Mesendoderm (in vitro differentiated cells): ENCODE measurements at regions not wholly inside any gene's neighbourhood (a gene's known extent, or its start where the extent isn't known, plus 50 kb on each side); places are given as distances from the start of the nearest gene placed in this dataset.

ENCODE experiments used
- DNase-seq: peaks from one replicate; pipeline ENCODE4 v3.0.0; 2013
- H2AK5ac ChIP-seq: 2 replicates; pipeline ENCODE4 v1.6.1; 2013; ENCODE audit warnings: low read length, inconsistent platforms
- H2BK120ac ChIP-seq: 2 replicates; pipeline ENCODE4 v1.6.1; 2013; ENCODE audit warnings: low read depth, mild to moderate bottlenecking, low read length, moderate library complexity, mixed read lengths
- H2BK15ac ChIP-seq: replicated peaks from 2 replicates; pipeline ENCODE4 v1.6.1; 2013; ENCODE audit warnings: low read depth, mild to moderate bottlenecking, moderate library complexity
- H2BK5ac ChIP-seq: 2 replicates; pipeline ENCODE4 v1.6.1; 2013; ENCODE audit warnings: low read length, inconsistent platforms
- H3K18ac ChIP-seq: 2 replicates; pipeline ENCODE4 v1.6.1; 2013; ENCODE audit warnings: mild to moderate bottlenecking, low read length, mixed read lengths
- H3K23ac ChIP-seq: one replicate; pipeline ENCODE4 v1.6.1; 2013; ENCODE audit warnings: low read length
- H3K27ac ChIP-seq: 2 replicates; pipeline ENCODE4 v1.5.1; 2013; ENCODE audit warnings: low read depth, mild to moderate bottlenecking, inconsistent platforms, low read length, moderate library complexity
- H3K27me3 ChIP-seq: 2 replicates; pipeline ENCODE4 v1.6.1; 2013; ENCODE audit warnings: low read length, control low read depth, mild to moderate bottlenecking, inconsistent platforms; ENCODE audit not compliant: insufficient read depth, poor library complexity
- H3K36me3 ChIP-seq: 2 replicates; pipeline ENCODE4 v1.6.1; 2013; ENCODE audit warnings: low read length, inconsistent platforms; ENCODE audit not compliant: control insufficient read depth, insufficient read depth
- H3K4ac ChIP-seq: one replicate; pipeline ENCODE4 v1.6.1; 2013; ENCODE audit warnings: low read depth, mild to moderate bottlenecking, low read length, moderate library complexity
- H3K4me1 ChIP-seq: 2 replicates; pipeline ENCODE4 v1.6.1; 2013; ENCODE audit warnings: low read depth, low read length, inconsistent platforms; ENCODE audit not compliant: control insufficient read depth
- H3K4me2 ChIP-seq: 2 replicates; pipeline ENCODE4 v1.6.1; 2013; ENCODE audit warnings: low read length
- H3K4me3 ChIP-seq: 2 replicates; pipeline ENCODE4 v1.5.1; 2013; ENCODE audit warnings: mild to moderate bottlenecking, low read length
- H3K56ac ChIP-seq: one replicate; pipeline ENCODE4 v1.6.1; 2013; ENCODE audit warnings: low read length
- H3K79me1 ChIP-seq: 2 replicates; pipeline ENCODE4 v1.6.1; 2013; ENCODE audit warnings: low read length, inconsistent platforms
- H3K79me2 ChIP-seq: 2 replicates; pipeline ENCODE4 v1.6.1; 2013; ENCODE audit warnings: mild to moderate bottlenecking, low read length; ENCODE audit not compliant: control insufficient read depth, insufficient read depth
- H3K9ac ChIP-seq: 2 replicates; pipeline ENCODE4 v1.6.1; 2013; ENCODE audit warnings: low read length, inconsistent platforms
- H4K5ac ChIP-seq: one replicate; pipeline ENCODE4 v1.6.1; 2013; ENCODE audit warnings: low read length
- H4K8ac ChIP-seq: one replicate; pipeline ENCODE4 v1.6.1; 2013; ENCODE audit warnings: low read depth, mild to moderate bottlenecking, control low read depth, low read length, moderate library complexity
- WGBS: extraction: QIAGEN DNeasy Blood & Tissue Kit; methylation state at CpG from one replicate; pipeline ENCODE4 v1.1.7; 2013; ENCODE audit warnings: low lambda C conversion rate, missing lambda C conversion rate; ENCODE audit not compliant: insufficient coverage; ENCODE audit errors: extremely low coverage; 5-methylcytosine and 5-hydroxymethylcytosine counted together

DNA sequence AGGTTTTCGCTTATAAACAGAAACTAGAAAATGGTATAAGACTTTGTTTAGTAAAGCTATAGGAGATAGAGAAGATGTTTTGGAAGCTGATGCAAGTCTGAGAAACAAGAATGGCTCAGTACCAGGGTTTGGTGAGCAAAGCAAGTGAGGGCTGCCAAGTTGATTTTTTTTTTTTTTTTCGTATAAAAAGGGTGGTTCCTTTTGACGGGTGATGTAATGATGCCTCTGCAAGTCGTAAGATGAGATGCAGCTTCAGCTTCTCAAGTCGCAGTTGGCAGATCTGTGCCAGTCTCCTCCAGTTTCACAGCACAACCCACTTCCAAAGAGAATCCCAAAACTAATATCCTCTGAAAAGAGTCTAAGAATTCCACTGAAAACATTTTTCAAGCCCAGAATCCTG lies 252.8 kb upstream of the CDH4 start:
- Histone ChIP-seq H3K18ac (no peak overlapping the region), H3K4me1 (no peaks in the 10 kb centered on the region), H2AK5ac (no peak overlapping the region), H2BK15ac (no peak overlapping the region), H3K23ac (no peak overlapping the region), H4K5ac (no peak overlapping the region), H3K79me2 (no peaks in the 10 kb centered on the region), H3K27ac (no peak overlapping the region), H3K4ac (no peak overlapping the region), H4K8ac (no peak overlapping the region), H3K36me3 (no peaks in the 10 kb centered on the region), H3K27me3 (no peaks in the 10 kb centered on the region), H2BK120ac (no peak overlapping the region), H3K56ac (no peak overlapping the region), H3K9ac (no peak overlapping the region), H3K79me1 (no peaks in the 10 kb centered on the region), H3K4me3 (no peak overlapping the region), H3K4me2 (no peak overlapping the region), H2BK5ac (no peak overlapping the region)
- no peak for DNase-seq
- no CpG with 5 or more reads among the region's 5 CpGs for WGBS

DNA sequence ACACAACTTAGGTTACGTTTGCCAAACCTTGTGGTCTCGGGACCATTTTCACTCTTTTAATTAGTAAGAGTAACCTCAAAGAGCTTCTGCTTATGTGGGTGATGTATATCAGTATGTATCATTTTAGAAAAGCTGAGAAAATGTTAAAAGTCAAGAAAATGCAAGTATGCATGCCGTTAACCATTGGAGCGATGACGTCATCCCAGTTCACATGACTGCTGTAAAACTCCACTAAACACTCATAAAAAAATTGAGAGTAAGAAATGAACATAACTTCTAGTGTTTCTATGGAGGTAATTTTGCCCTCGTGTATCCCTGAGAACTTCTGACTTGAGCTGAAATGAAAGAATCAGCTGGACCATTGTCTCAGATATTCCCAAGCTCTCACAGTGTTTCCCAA lies 250.0 kb upstream of the CDH4 start:
- H3K4me3 ChIP-seq: no peak overlapping the region
- H3K18ac ChIP-seq: no peak overlapping the region
- no peak for DNase-seq
- H3K27me3 ChIP-seq: no peaks in the 10 kb centered on the region
- no peak overlapping the region for H2BK15ac ChIP-seq
- no peak overlapping the region for H3K23ac ChIP-seq
- H4K5ac ChIP-seq: no peak overlapping the region
- H3K36me3 ChIP-seq: no peaks in the 10 kb centered on the region
- H2BK120ac ChIP-seq: no peak overlapping the region
- H3K4me1 ChIP-seq: no peaks in the 10 kb centered on the region
- H3K79me1 ChIP-seq: no peaks in the 10 kb centered on the region
- H3K4me2 ChIP-seq: no peak overlapping the region
- no peak overlapping the region for H4K8ac ChIP-seq
- H2AK5ac ChIP-seq: no peak overlapping the region
- H3K9ac ChIP-seq: no peak overlapping the region
- no peaks in the 10 kb centered on the region for H3K79me2 ChIP-seq
- no peak overlapping the region for H3K27ac ChIP-seq
- WGBS: no CpG with 5 or more reads among the region's 6 CpGs
- no peak overlapping the region for H3K4ac ChIP-seq
- H3K56ac ChIP-seq: no peak overlapping the region
- H2BK5ac ChIP-seq: no peak overlapping the region

DNA sequence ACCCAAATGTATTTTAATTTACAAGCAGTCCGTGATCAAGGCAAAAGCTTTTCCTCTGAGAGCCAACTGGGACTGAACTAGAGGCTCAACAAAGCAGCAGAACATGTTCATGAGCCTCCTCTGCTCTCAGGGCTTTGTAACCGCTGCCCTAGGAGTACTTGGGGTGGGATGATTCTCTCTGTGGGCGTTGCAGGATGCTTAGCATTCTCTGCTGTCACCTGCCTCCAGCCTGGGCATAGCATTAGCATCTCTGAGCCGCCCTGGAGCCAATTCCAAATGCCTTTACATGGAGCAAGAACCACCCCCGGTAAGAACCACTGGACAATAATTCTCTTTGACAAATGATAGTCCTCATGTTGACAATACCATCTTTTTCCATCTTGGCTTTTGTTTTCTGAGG lies 237.6 kb upstream of the CDH4 start:
- Histone ChIP-seq H3K79me2 (no peaks in the 10 kb centered on the region), H4K5ac (no peak overlapping the region), H3K27ac (no peak overlapping the region), H3K4me2 (no peak overlapping the region), H2BK15ac (no peak overlapping the region), H3K79me1 (no peaks in the 10 kb centered on the region), H3K4me3 (no peak overlapping the region), H3K4me1 (no peaks in the 10 kb centered on the region), H3K23ac (no peak overlapping the region), H3K18ac (no peak overlapping the region), H3K27me3 (no peaks in the 10 kb centered on the region), H3K56ac (no peak overlapping the region), H2BK120ac (no peak overlapping the region), H2BK5ac (no peak overlapping the region), H3K4ac (no peak overlapping the region), H4K8ac (no peak overlapping the region), H3K36me3 (no peaks in the 10 kb centered on the region), H3K9ac (no peak overlapping the region), H2AK5ac (no peak overlapping the region)
- WGBS: no CpG with 5 or more reads among the region's 5 CpGs
- peak; percentile 50 for DNase-seq

DNA sequence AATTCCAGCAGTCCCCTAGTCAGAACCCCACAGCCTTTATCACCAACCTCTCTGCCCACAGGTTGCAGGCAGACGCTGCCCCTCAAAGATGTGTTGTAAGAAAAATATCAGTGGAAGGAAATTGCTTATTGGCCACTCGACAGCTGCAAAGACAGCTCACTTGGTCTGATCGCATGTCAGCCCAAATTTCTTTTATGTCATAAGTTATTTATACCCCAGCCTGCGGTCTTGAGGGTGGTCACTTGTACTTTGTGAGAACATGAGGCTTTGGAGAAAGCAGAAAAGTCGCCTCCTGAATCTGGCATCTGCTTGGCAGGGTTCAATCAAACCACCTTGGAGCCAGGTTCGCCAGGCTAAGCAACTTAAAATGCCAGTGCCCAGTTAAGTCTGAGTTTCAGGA lies 236.5 kb upstream of the CDH4 start:
- no peak overlapping the region for H3K27ac ChIP-seq
- no peaks in the 10 kb centered on the region for H3K4me1 ChIP-seq
- H2BK15ac ChIP-seq: no peak overlapping the region
- H2AK5ac ChIP-seq: no peak overlapping the region
- H3K4ac ChIP-seq: no peak overlapping the region
- no peak overlapping the region for H2BK5ac ChIP-seq
- no CpG with 5 or more reads among the region's 6 CpGs for WGBS
- no peak overlapping the region for H4K5ac ChIP-seq
- H3K18ac ChIP-seq: no peak overlapping the region
- no peak overlapping the region for H2BK120ac ChIP-seq
- H3K79me1 ChIP-seq: no peaks in the 10 kb centered on the region
- H3K4me3 ChIP-seq: no peak overlapping the region
- no peak overlapping the region for H4K8ac ChIP-seq
- no peak overlapping the region for H3K4me2 ChIP-seq
- H3K23ac ChIP-seq: no peak overlapping the region
- DNase-seq: no peak
- H3K27me3 ChIP-seq: no peaks in the 10 kb centered on the region
- no peak overlapping the region for H3K56ac ChIP-seq
- no peaks in the 10 kb centered on the region for H3K36me3 ChIP-seq
- H3K79me2 ChIP-seq: no peaks in the 10 kb centered on the region
- no peak overlapping the region for H3K9ac ChIP-seq

DNA sequence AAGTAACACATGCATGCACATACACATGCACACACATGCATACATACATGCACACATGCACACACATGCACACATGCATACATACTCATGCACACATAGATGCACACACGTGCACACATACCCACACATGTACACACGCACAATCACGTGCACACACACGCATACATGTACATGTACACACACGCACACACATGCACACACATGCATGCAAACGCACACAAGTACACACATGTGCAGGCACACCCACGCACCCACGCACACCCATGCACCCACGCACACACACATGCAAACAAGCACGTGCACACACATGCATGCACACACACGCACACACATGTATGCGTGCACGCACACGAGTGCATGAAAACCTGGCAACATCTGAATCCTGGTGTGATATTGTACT lies 232.7 kb upstream of the CDH4 start:
- no peak overlapping the region for H3K27ac ChIP-seq
- H3K4me2 ChIP-seq: no peak overlapping the region
- no peak overlapping the region for H3K18ac ChIP-seq
- no peak overlapping the region for H3K23ac ChIP-seq
- H3K4me3 ChIP-seq: no peak overlapping the region
- H4K8ac ChIP-seq: no peak overlapping the region
- no peak overlapping the region for H2BK5ac ChIP-seq
- no peak overlapping the region for H3K9ac ChIP-seq
- H3K56ac ChIP-seq: no peak overlapping the region
- no peak overlapping the region for H2BK120ac ChIP-seq
- DNase-seq: no peak
- no peaks in the 10 kb centered on the region for H3K79me2 ChIP-seq
- H3K36me3 ChIP-seq: no peaks in the 10 kb centered on the region
- H3K4me1 ChIP-seq: no peaks in the 10 kb centered on the region
- no CpG with 5 or more reads among the region's 14 CpGs for whole genome bisulfite sequencing
- no peak overlapping the region for H4K5ac ChIP-seq
- no peak overlapping the region for H2AK5ac ChIP-seq
- no peaks in the 10 kb centered on the region for H3K27me3 ChIP-seq
- H3K79me1 ChIP-seq: no peaks in the 10 kb centered on the region
- no peak overlapping the region for H3K4ac ChIP-seq
- no peak overlapping the region for H2BK15ac ChIP-seq

DNA sequence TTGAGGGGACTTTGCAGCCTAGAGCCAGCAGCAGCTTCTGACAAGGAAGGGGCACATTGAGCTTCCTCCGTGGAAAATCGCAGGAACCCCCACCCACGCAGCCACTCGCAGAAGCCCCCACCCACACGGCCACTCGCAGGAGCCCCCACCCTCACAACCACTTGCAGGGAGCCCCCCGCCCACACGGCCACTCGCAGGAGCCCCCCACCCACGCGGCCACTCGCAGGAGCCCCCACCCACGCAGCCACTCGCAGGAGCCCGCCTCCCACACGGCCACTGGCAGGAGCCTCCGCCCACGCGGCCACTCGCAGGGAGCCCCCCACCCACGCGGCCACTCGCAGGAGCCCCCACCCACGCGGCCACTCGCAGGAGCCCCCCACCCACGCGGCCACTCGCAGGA lies 228.4 kb upstream of the CDH4 start:
- no CpG with 5 or more reads among the region's 29 CpGs for WGBS
- H4K8ac ChIP-seq: no peak overlapping the region
- no peak overlapping the region for H3K4ac ChIP-seq
- H3K23ac ChIP-seq: no peak overlapping the region
- no peak overlapping the region for H2BK15ac ChIP-seq
- no peaks in the 10 kb centered on the region for H3K27me3 ChIP-seq
- H3K56ac ChIP-seq: no peak overlapping the region
- H3K4me1 ChIP-seq: no peaks in the 10 kb centered on the region
- no peak overlapping the region for H2AK5ac ChIP-seq
- no peaks in the 10 kb centered on the region for H3K79me2 ChIP-seq
- H4K5ac ChIP-seq: no peak overlapping the region
- no peaks in the 10 kb centered on the region for H3K79me1 ChIP-seq
- H3K4me3 ChIP-seq: no peak overlapping the region
- H3K36me3 ChIP-seq: no peaks in the 10 kb centered on the region
- H2BK5ac ChIP-seq: no peak overlapping the region
- H3K4me2 ChIP-seq: no peak overlapping the region
- H3K27ac ChIP-seq: no peak overlapping the region
- no peak overlapping the region for H3K9ac ChIP-seq
- no peak for DNase-seq
- no peak overlapping the region for H3K18ac ChIP-seq
- no peak overlapping the region for H2BK120ac ChIP-seq
